H1 (cell line): ENCODE measurements at regions not wholly inside any gene's neighbourhood (a gene's known extent, or its start where the extent isn't known, plus 50 kb on each side); places are given as distances from the start of the nearest gene placed in this dataset.

Experiments used
- EP300 ChIP-seq, 2 experiments: IDR thresholded peaks; 1 replicate in 1 of 2; 2 replicates in 1 of 2; pipeline ENCODE4 v1.6.1; 2011 to 2012; ENCODE audit warnings: low read depth in 2 of 2, low read length in 2 of 2, mild to moderate bottlenecking in 2 of 2, borderline replicate concordance in 1 of 2, inconsistent platforms in 1 of 2, moderate library complexity in 1 of 2
- RBBP5 ChIP-seq: IDR thresholded peaks from 2 replicates; pipeline ENCODE4 v1.7.1; 2012; ENCODE audit warnings: low read depth, mild to moderate bottlenecking, inconsistent platforms, low read length, moderate library complexity, borderline replicate concordance
- RNF2 ChIP-seq: fragments of 200-900, 300-1000 bp; sonication (generic); IDR thresholded peaks from 2 replicates; pipeline ENCODE4 v1.7.1; 2016; ENCODE audit warnings: borderline replicate concordance, low read depth, mild to moderate bottlenecking, antibody characterized with exemption, low read length; ENCODE audit not compliant: poor library complexity, severe bottlenecking; ENCODE audit errors: missing control alignments
- SIRT6 ChIP-seq: IDR thresholded peaks from one replicate; pipeline ENCODE4 v1.7.1; 2012; ENCODE audit warnings: low read length, inconsistent platforms
- SP1 ChIP-seq: IDR thresholded peaks from 2 replicates; pipeline ENCODE4 v1.6.1; 2011; ENCODE audit warnings: low read depth, low read length
- SP4 ChIP-seq: IDR thresholded peaks from 2 replicates; pipeline ENCODE4 v1.6.1; 2012; ENCODE audit warnings: low read length, inconsistent platforms
- USF2 ChIP-seq: IDR thresholded peaks from 2 replicates; pipeline ENCODE4 v1.6.1; 2011; ENCODE audit warnings: low read length, improper control_type of control experiment
- ZNF274 ChIP-seq: IDR thresholded peaks from 2 replicates; pipeline ENCODE4 v1.7.0; 2012; ENCODE audit warnings: low read length, borderline replicate concordance; ENCODE audit errors: extremely low read depth
- TF ChIP-seq, protein P1 (sequence below): fragments of 300-600 bp; sonication (generic); IDR thresholded peaks from 2 replicates; pipeline ENCODE4 v1.7.1; 2012; ENCODE audit warnings: low read length, moderate library complexity, mild to moderate bottlenecking, inconsistent platforms; ENCODE audit not compliant: insufficient replicate concordance
- TF ChIP-seq, protein P2 (sequence below): IDR thresholded peaks from 2 replicates; pipeline ENCODE4 v1.6.1; 2012; ENCODE audit warnings: inconsistent platforms

DNA sequence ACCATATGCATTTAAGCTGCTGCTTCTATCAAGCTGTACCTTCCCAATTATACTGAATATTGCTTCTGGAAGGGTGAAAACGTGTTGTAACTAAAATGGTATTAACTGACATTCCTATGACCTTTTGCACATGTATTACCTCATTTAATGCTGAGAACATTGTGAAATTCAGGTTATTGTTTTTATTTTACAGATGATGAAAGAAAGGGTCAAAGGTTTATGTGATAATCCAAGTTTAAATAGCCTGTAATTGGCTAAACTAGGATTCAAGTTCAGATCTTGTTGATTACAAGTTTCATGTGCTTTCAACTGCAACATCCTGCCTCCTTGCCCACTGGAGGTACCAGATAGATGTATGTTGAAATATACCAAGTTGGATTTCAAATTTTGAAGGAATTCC lies 433.3 kb upstream of the PRICKLE1 start (continued):
- TF ChIP-seq, protein P1, sequence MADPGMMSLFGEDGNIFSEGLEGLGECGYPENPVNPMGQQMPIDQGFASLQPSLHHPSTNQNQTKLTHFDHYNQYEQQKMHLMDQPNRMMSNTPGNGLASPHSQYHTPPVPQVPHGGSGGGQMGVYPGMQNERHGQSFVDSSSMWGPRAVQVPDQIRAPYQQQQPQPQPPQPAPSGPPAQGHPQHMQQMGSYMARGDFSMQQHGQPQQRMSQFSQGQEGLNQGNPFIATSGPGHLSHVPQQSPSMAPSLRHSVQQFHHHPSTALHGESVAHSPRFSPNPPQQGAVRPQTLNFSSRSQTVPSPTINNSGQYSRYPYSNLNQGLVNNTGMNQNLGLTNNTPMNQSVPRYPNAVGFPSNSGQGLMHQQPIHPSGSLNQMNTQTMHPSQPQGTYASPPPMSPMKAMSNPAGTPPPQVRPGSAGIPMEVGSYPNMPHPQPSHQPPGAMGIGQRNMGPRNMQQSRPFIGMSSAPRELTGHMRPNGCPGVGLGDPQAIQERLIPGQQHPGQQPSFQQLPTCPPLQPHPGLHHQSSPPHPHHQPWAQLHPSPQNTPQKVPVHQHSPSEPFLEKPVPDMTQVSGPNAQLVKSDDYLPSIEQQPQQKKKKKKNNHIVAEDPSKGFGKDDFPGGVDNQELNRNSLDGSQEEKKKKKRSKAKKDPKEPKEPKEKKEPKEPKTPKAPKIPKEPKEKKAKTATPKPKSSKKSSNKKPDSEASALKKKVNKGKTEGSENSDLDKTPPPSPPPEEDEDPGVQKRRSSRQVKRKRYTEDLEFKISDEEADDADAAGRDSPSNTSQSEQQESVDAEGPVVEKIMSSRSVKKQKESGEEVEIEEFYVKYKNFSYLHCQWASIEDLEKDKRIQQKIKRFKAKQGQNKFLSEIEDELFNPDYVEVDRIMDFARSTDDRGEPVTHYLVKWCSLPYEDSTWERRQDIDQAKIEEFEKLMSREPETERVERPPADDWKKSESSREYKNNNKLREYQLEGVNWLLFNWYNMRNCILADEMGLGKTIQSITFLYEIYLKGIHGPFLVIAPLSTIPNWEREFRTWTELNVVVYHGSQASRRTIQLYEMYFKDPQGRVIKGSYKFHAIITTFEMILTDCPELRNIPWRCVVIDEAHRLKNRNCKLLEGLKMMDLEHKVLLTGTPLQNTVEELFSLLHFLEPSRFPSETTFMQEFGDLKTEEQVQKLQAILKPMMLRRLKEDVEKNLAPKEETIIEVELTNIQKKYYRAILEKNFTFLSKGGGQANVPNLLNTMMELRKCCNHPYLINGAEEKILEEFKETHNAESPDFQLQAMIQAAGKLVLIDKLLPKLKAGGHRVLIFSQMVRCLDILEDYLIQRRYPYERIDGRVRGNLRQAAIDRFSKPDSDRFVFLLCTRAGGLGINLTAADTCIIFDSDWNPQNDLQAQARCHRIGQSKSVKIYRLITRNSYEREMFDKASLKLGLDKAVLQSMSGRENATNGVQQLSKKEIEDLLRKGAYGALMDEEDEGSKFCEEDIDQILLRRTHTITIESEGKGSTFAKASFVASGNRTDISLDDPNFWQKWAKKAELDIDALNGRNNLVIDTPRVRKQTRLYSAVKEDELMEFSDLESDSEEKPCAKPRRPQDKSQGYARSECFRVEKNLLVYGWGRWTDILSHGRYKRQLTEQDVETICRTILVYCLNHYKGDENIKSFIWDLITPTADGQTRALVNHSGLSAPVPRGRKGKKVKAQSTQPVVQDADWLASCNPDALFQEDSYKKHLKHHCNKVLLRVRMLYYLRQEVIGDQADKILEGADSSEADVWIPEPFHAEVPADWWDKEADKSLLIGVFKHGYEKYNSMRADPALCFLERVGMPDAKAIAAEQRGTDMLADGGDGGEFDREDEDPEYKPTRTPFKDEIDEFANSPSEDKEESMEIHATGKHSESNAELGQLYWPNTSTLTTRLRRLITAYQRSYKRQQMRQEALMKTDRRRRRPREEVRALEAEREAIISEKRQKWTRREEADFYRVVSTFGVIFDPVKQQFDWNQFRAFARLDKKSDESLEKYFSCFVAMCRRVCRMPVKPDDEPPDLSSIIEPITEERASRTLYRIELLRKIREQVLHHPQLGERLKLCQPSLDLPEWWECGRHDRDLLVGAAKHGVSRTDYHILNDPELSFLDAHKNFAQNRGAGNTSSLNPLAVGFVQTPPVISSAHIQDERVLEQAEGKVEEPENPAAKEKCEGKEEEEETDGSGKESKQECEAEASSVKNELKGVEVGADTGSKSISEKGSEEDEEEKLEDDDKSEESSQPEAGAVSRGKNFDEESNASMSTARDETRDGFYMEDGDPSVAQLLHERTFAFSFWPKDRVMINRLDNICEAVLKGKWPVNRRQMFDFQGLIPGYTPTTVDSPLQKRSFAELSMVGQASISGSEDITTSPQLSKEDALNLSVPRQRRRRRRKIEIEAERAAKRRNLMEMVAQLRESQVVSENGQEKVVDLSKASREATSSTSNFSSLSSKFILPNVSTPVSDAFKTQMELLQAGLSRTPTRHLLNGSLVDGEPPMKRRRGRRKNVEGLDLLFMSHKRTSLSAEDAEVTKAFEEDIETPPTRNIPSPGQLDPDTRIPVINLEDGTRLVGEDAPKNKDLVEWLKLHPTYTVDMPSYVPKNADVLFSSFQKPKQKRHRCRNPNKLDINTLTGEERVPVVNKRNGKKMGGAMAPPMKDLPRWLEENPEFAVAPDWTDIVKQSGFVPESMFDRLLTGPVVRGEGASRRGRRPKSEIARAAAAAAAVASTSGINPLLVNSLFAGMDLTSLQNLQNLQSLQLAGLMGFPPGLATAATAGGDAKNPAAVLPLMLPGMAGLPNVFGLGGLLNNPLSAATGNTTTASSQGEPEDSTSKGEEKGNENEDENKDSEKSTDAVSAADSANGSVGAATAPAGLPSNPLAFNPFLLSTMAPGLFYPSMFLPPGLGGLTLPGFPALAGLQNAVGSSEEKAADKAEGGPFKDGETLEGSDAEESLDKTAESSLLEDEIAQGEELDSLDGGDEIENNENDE, result no peak
- no peak for TF ChIP-seq RBBP5
- TF ChIP-seq, protein P2, sequence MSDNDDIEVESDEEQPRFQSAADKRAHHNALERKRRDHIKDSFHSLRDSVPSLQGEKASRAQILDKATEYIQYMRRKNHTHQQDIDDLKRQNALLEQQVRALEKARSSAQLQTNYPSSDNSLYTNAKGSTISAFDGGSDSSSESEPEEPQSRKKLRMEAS, result no peak
- no peak for TF ChIP-seq RNF2
- TF ChIP-seq ZNF274, result no peak
- no peak for TF ChIP-seq USF2
- no peak for TF ChIP-seq EP300 (IDR thresholded peaks at IDR 0.05; ENCODE audit: borderline replicate concordance in 1 of 2, low read depth in 2 of 2, low read length in 2 of 2)
- no peak for TF ChIP-seq SIRT6
- TF ChIP-seq SP4, result no peak
- TF ChIP-seq SP1, result no peak
